PC-9 (cell line): ENCODE measurements at regions not wholly inside any gene's neighbourhood (a gene's known extent, or its start where the extent isn't known, plus 50 kb on each side); places are given as distances from the start of the nearest gene placed in this dataset.

Experiments used
- BruUV-seq: library from RNA; stranded (reverse); fragments of 400-500 nt; replicated peaks from 2 replicates; lab custom pipeline; 2021; lab: Mats Ljungman, UMichigan
- CTCF ChIA-PET: fragments of 300-600 bp; sonication (Branson Sonifier 250); formaldehyde crosslinking; loops from one replicate; lab custom pipeline; 2022; ENCODE audit warnings: antibody characterized with exemption; lab: Charles Lee
- POLR2A ChIA-PET: fragments of 300-600 bp; sonication (Branson Sonifier 250); formaldehyde crosslinking; loops from one replicate; lab custom pipeline; 2022; ENCODE audit warnings: antibody characterized with exemption; ENCODE audit not compliant: unreplicated experiment; lab: Charles Lee
- DNase-seq, 2 experiments: peaks; one replicate each; pipeline versions ENCODE4 v3.0.0 to v3.0.0-alpha.2; 2015 to 2022; ENCODE audit warnings: mixed read lengths in 1 of 2
- H2AFZ ChIP-seq: fragments of 200-600 bp; sonication (generic); 2 replicates; pipeline ENCODE4 v1.8.1; 2017; ENCODE audit warnings: antibody characterized with exemption
- H3F3A ChIP-seq: fragments of 200-600 bp; sonication (generic); 2 replicates; pipeline ENCODE4 v1.8.1; 2017; ENCODE audit warnings: antibody characterized with exemption, mild to moderate bottlenecking, low read depth; ENCODE audit not compliant: insufficient read depth
- H3K27ac ChIP-seq: fragments of 200-600 bp; sonication (generic); 2 replicates; pipeline ENCODE4 v1.6.1; 2016; ENCODE audit warnings: mixed run types
- H3K27me3 ChIP-seq: fragments of 200-600 bp; sonication (generic); 2 replicates; pipeline ENCODE4 v1.6.1; 2016; ENCODE audit warnings: low read depth, mixed run types; ENCODE audit not compliant: insufficient read depth
- H3K36me3 ChIP-seq: fragments of 200-600 bp; sonication (generic); 2 replicates; pipeline ENCODE4 v1.6.1; 2016; ENCODE audit warnings: low read depth, mixed run types
- H3K4me1 ChIP-seq: fragments of 200-600 bp; sonication (generic); replicated peaks from 2 replicates; pipeline ENCODE4 v1.6.1; 2016; ENCODE audit warnings: mixed run types; ENCODE audit not compliant: insufficient read depth
- H3K4me2 ChIP-seq: fragments of 200-600 bp; sonication (generic); 2 replicates; pipeline ENCODE4 v1.6.1; 2017; ENCODE audit warnings: mixed run types
- H3K4me3 ChIP-seq: fragments of 200-600 bp; sonication (generic); 2 replicates; pipeline ENCODE4 v1.6.1; 2016; ENCODE audit warnings: mixed run types
- H3K79me2 ChIP-seq: fragments of 200-600 bp; sonication (generic); 2 replicates; pipeline ENCODE4 v1.6.1; 2017; ENCODE audit warnings: low read depth, mixed run types
- H3K9me2 ChIP-seq: fragments of 200-600 bp; sonication (generic); 2 replicates; pipeline ENCODE4 v1.8.1; 2017; ENCODE audit warnings: mild to moderate bottlenecking; ENCODE audit not compliant: insufficient read depth
- H3K9me3 ChIP-seq: fragments of 200-600 bp; sonication (generic); 2 replicates; pipeline ENCODE4 v1.8.1; 2016; ENCODE audit warnings: low read depth; ENCODE audit not compliant: insufficient read depth
- H4K20me1 ChIP-seq: fragments of 200-600 bp; sonication (generic); 2 replicates; pipeline ENCODE4 v1.8.1; 2017; ENCODE audit not compliant: insufficient read depth
- CTCF ChIP-seq: fragments of 200-600 bp; sonication (generic); conservative IDR thresholded peaks from 2 replicates; pipeline ENCODE4 v1.6.1; 2017; ENCODE audit warnings: mixed run types, antibody characterized with exemption, mild to moderate bottlenecking, moderate library complexity
- EZH2 ChIP-seq: fragments of 200-600 bp; sonication (generic); IDR thresholded peaks from 2 replicates; pipeline ENCODE4 v1.8.0; 2017; ENCODE audit warnings: antibody characterized with exemption, low read depth
- intact Hi-C: fragments of 100-400 bp; cut with micrococcal nuclease; formaldehyde crosslinking; loops from one replicate; pipeline ENCODE4 v1.10.0; 2022; ENCODE audit not compliant: unreplicated experiment

DNA sequence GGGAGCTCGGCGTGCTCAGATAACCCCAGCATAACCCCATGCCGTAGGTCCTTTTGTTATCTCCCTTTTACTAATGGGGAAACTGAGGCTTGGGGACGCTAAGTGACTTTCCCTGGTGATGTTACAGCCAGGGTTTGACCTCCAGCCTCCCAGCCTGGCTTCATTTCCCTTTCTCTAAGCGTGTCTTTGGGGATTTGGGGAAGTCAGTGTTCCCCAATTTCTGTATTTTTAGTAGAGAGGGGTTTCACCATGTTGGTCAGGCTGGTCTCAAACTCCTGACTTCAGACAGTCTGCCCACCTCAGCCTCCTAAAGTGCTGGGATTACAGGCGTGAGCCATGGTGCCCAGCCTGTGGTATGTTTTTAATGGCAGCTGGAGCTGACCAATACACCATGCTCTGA lies 85.4 kb downstream of the PHETA1 start:
- CTCF ChIA-PET = no interaction called here
- no TSS peak for BruUV-seq

DNA sequence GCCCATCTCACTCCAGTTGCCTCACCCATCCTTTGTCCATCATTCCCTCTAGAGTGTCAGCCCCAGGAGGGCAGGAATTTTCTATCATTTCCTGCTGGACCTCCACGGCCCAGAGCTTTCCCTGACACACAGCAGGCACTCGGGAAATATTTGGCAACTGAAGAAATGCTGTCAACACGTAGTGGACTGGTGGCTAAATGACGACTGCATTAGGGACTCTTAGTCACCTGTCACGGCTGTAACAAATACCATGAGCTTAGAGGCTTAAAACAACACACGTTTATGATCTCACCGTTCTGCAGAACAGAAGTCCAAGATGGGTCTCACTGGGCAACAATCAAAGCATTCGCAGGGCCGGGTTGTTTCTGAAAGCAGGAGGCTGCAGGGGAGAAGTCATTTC lies 91.3 kb downstream of the PHETA1 start:
- no peak for TF ChIP-seq CTCF
- TF ChIP-seq EZH2 = no peak
- CTCF ChIA-PET = no interaction called here
- Histone ChIP-seq H3K4me3 (no peak overlapping the region), H3K9me3 (no peaks in the 10 kb centered on the region), H3K27ac (no peak overlapping the region), H4K20me1 (no peaks in the 10 kb centered on the region), H3K36me3 (no peaks in the 10 kb centered on the region), H3F3A (no peaks in the 10 kb centered on the region), H3K79me2 (no peaks in the 10 kb centered on the region), H3K9me2 (no peaks in the 10 kb centered on the region), H3K4me1 (no peaks in the 10 kb centered on the region), H3K4me2 (no peak overlapping the region), H2AFZ (no peak overlapping the region), H3K27me3 (peaks cover 40% of the 10 kb centered on the region)
- intact Hi-C loops = no loop called here
- no TSS peak for BruUV-seq
- POLR2A ChIA-PET = no interaction called here
- DNase-seq = no peak

More for the DNA sequence above, 85.4 kb downstream of the PHETA1 start:
- intact Hi-C loops = no loop called here
- H3K79me2 ChIP-seq = no peaks in the 10 kb centered on the region
- H2AFZ ChIP-seq = no peak overlapping the region
- H3K9me3 ChIP-seq = no peaks in the 10 kb centered on the region
- H3K4me3 ChIP-seq = no peak overlapping the region
- H3K27me3 ChIP-seq = peaks cover 66% of the 10 kb centered on the region
- DNase-seq = no peak
- no peaks in the 10 kb centered on the region for H3F3A ChIP-seq
- no peak overlapping the region for H3K4me2 ChIP-seq
- H3K36me3 ChIP-seq = no peaks in the 10 kb centered on the region
- no peaks in the 10 kb centered on the region for H4K20me1 ChIP-seq
- POLR2A ChIA-PET = no interaction called here
- H3K9me2 ChIP-seq = no peaks in the 10 kb centered on the region
- no peak overlapping the region for H3K27ac ChIP-seq
- TF ChIP-seq CTCF (no peak), EZH2 (no peak)
- H3K4me1 ChIP-seq = no peaks in the 10 kb centered on the region

DNA sequence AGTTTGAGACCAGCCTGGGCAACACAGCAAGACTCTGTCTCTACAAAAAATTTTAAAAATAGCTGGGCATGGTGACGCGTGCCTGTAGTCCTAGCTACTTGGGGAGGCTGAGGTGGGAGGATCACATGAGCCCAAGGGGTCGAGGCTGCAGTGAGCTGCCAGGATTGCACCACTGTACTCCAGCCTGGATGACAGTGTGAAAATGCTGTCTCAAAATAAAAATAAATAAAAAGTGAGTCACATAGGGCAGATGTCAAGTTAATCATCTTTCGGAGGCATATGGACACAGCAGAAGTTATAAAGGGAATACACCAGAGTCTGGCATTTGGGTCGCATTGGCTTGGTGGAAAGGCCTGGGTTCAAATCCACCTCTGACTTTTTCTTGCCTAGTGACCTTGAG lies 92.7 kb downstream of the PHETA1 start:
- Histone ChIP-seq H3K9me3 (no peaks in the 10 kb centered on the region), H3K9me2 (no peaks in the 10 kb centered on the region), H3F3A (no peaks in the 10 kb centered on the region), H2AFZ (no peak overlapping the region), H3K79me2 (no peaks in the 10 kb centered on the region), H4K20me1 (no peaks in the 10 kb centered on the region), H3K27ac (no peak overlapping the region), H3K36me3 (no peaks in the 10 kb centered on the region), H3K4me2 (no peak overlapping the region), H3K4me3 (no peak overlapping the region), H3K4me1 (no peaks in the 10 kb centered on the region), H3K27me3 (peaks cover 33% of the 10 kb centered on the region)
- no peak for TF ChIP-seq CTCF
- no peak for TF ChIP-seq EZH2
- intact Hi-C loops = no loop called here
- no peak for DNase-seq
- BruUV-seq = no TSS peak
- ChIA-PET POLR2A (no interaction called here), CTCF (no interaction called here)
